ENCODE measurements at regions not wholly inside any gene's neighbourhood (a gene's known extent, or its start where the extent isn't known, plus 50 kb on each side); places are given as distances from the start of the nearest gene placed in this dataset.
A peak's percentile ranks its signal among the peaks of the same experiment; 100 is the strongest.
"Not testable (repeated sequence)": the region's sequence is repeated elsewhere in the genome, so short reads cannot be mapped to it uniquely, and the experiment has no call there.

DNA sequence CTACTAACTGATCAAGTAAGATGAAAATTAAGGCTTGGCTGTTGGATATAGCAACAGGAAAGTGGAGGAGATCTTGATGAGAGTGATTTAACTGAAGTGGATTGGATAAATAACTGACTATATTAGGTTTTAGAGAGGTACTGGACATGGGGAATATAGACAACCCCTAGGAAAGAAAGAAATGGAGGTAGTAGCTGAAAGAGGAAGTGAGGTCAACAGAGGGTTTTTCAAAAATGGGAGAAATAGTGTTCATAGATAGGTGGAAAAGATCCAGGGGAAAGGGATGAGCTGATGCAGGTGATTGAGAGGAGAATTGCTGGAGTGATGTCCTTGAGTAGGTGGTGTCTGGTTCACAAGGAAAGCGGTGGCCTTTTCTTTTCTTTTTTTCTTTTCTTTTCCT lies 69.9 kb upstream of the PSME4 start:
- TF ChIP-seq, protein P1, sequence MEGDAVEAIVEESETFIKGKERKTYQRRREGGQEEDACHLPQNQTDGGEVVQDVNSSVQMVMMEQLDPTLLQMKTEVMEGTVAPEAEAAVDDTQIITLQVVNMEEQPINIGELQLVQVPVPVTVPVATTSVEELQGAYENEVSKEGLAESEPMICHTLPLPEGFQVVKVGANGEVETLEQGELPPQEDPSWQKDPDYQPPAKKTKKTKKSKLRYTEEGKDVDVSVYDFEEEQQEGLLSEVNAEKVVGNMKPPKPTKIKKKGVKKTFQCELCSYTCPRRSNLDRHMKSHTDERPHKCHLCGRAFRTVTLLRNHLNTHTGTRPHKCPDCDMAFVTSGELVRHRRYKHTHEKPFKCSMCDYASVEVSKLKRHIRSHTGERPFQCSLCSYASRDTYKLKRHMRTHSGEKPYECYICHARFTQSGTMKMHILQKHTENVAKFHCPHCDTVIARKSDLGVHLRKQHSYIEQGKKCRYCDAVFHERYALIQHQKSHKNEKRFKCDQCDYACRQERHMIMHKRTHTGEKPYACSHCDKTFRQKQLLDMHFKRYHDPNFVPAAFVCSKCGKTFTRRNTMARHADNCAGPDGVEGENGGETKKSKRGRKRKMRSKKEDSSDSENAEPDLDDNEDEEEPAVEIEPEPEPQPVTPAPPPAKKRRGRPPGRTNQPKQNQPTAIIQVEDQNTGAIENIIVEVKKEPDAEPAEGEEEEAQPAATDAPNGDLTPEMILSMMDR (conservative IDR thresholded peaks at IDR 0.05; ENCODE audit: control insufficient read depth, insufficient read depth, low read depth, low read length): no peak
- DNase-seq (ENCODE audit: low read depth): no peak

DNA sequence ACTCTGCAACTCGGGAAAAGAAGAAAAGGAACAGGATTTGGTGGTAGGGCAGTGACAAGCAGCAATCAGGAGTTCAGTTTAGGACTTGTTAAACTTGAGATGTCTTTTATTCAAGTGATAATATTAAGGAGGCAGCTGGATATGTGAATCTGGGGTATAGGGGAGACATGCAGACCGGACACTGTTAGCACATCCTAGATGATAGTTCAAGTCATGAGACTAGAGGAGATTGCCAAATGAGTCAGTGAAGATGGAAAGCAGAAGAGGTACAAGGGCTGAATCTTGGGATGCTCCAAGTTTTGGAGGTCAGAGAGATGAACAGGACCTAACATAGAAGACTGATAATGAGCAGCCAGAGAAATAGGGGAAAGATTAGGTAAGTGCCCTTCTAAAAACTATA lies 69.5 kb upstream of the PSME4 start:
- H3K4me3 ChIP-seq (ENCODE audit: control insufficient read depth, low read depth, low read length): no peak overlapping the region
- TF ChIP-seq, protein P1 (conservative IDR thresholded peaks at IDR 0.05; ENCODE audit: control insufficient read depth, insufficient read depth, low read depth, low read length): no peak
- peak; percentile 83 for DNase-seq (ENCODE audit: low read depth)

More for the DNA sequence above, 69.9 kb upstream of the PSME4 start:
- no peak overlapping the region for H3K4me3 ChIP-seq (ENCODE audit: control insufficient read depth, low read depth, low read length)

DNA sequence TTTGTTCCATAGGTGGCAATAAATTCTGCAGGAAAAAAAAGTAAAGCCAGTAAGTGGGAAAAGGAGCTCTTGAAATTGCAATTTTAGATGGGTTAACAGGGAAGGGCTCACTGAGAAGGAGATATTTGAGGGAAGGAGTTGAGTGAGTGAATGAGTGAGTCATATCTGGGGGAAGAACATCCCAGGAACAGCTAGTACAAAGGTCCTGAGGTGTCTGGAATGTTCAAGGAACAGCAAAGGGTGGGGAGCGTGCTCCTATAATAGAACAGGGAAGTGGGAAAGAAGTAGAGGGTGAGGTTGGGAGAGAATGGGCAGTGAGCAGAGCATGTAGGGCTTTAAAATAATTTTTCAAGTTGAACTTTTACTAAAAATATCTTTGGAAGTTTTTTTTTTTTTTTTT lies 68.0 kb upstream of the PSME4 start:
- peak; percentile 70 for DNase-seq (ENCODE audit: low read depth)
- TF ChIP-seq, protein P1 (conservative IDR thresholded peaks at IDR 0.05; ENCODE audit: control insufficient read depth, insufficient read depth, low read depth, low read length): no peak
- no peak overlapping the region for H3K4me3 ChIP-seq (ENCODE audit: control insufficient read depth, low read depth, low read length)

DNA sequence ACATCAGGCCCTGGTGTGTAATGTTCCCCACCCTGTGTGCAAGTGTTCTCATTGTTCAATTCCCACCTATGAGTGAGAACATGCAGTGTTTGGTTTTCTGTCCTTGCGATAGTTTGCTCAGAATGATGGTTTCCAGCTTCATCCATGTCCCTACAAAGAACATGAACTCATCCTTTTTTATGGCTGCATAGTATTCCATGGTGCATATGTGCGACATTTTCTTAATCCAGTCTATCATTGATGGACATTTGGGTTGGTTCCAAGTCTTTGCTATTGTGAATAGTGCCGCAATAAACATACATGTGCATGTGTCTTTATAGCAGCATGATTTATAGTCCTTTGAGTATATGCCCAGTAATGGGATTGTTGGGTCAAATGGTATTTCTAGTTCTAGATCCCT lies 60.5 kb upstream of the PSME4 start:
- not testable (repeated sequence) for H3K4me3 ChIP-seq (ENCODE audit: control insufficient read depth, low read depth, low read length); DNase-seq (ENCODE audit: low read depth)

DNA sequence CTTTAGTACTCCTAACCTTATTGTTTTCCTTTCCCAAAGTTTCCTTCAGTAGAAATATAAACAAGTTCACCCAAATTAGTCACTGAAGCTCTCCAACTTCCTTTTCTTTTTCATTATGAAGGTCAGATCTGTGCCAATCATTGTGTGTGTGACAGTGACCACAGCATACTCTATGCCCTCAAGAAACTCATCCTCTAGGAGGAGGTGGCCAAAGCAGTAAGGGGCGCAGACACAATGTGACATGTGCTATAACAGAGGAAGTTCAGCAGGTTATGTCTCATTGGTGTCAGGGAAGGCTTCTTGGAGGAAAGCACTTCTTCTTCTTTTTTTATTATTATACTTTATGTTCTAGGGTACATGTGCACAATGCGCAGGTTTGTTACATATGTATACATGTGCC lies 60.0 kb upstream of the PSME4 start:
- H3K4me3 ChIP-seq (ENCODE audit: control insufficient read depth, low read depth, low read length): no peak overlapping the region
- no peak for DNase-seq (ENCODE audit: low read depth)
- TF ChIP-seq, protein P1 (conservative IDR thresholded peaks at IDR 0.05; ENCODE audit: control insufficient read depth, insufficient read depth, low read depth, low read length): no peak

DNA sequence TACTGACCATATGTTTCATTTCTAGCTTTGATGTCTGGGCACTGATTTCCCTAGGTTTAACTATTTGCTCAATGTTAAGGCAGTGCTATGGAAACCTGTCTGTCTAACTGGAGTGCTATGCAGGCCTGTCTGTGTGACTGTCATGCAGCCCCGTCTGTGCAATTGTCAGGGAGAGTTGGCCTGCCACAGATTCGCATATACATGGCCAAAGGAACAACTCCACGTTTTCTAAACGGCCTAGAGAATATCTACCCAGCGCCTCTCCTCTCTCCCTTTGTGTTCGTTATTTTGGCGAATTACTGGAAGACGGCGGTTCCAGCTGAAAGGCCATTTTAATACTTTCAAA lies 59.6 kb upstream of the PSME4 start:
- no peak for DNase-seq (ENCODE audit: low read depth)
- TF ChIP-seq, protein P1 (conservative IDR thresholded peaks at IDR 0.05; ENCODE audit: control insufficient read depth, insufficient read depth, low read depth, low read length): no peak
- H3K4me3 ChIP-seq (ENCODE audit: control insufficient read depth, low read depth, low read length): no peak overlapping the region

DNA sequence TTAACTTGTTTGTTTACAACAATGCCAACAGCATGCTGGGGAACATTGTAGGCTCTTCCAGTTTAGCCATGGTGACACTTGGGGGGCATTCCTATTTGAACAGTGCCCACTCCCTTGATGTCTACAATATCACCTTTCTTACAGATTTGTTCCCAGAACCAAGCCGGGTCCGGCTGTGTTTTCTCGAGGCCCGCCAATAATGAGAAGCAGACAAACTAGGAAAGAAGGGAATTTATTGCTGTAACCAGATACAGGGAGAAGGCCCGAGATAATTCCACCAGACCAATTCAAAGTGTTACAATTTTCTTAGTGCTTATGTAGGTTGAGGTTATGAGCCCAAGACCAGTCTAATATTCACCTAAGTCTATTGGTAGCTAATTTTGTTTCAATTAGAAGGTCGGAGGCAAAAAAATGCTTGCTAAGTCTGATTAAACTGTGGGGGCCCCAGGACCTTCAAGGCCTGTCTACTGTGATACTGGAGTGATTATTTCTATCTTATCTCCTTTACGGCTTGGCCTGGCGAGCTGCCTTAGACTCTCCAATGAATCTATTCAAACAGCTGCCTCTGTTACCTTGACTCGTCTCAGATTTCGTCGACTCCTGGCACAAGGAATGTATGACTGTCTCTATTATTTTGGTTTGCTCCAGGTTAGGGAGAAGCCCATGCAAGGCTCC lies 59.1 kb upstream of the PSME4 start:
- TF ChIP-seq, protein P1 (conservative IDR thresholded peaks at IDR 0.05; ENCODE audit: control insufficient read depth, insufficient read depth, low read depth, low read length): no peak
- DNase-seq (ENCODE audit: low read depth): no peak
- H3K4me3 ChIP-seq (ENCODE audit: control insufficient read depth, low read depth, low read length): no peak overlapping the region

DNA sequence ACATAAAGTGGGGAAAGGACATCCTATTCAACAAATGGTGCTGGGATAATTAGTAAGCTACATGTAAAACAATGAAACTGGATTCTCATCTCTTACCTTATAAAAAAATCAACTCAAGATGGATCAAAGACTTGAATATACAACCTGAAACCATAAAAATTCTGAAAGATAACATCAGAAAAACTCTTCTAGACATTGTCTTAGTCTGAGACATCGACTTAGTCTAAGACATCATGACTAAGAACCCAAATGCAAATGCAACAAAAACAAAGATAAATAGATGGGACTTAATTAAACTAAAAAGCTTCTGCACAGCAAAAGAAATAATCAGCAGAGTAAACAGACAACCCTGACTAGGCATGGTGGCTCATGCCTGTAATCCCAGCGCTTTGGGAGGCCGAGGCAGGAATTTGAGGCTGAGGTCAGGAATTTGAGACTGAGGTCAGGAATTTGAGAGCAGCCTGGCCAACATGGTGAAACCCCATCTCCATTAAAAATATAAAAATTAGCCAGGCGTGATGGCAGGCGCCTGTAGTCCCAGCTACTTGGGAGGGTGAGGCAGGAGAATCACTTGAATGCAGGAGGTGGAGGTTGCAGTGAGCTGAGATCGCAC lies 54.8 kb upstream of the PSME4 start:
- not testable (repeated sequence) for DNase-seq (ENCODE audit: low read depth); H3K4me3 ChIP-seq (ENCODE audit: control insufficient read depth, low read depth, low read length)

All from fibroblast of mammary gland (primary cell).